ENCODE measurements at regions not wholly inside any gene's neighbourhood (a gene's known extent, or its start where the extent isn't known, plus 50 kb on each side); places are given as distances from the start of the nearest gene placed in this dataset.

- no peak for TF ChIP-seq CTCF (IDR thresholded peaks at IDR 0.05)
- no peak for TF ChIP-seq POLR2A (IDR thresholded peaks at IDR 0.05)
Measured at GRCh38 chr10:3712707-3713106, 72.3 kb downstream of the KLF6 start.
